ENCODE measurements at regions not wholly inside any gene's neighbourhood (a gene's known extent, or its start where the extent isn't known, plus 50 kb on each side); places are given as distances from the start of the nearest gene placed in this dataset.

DNA sequence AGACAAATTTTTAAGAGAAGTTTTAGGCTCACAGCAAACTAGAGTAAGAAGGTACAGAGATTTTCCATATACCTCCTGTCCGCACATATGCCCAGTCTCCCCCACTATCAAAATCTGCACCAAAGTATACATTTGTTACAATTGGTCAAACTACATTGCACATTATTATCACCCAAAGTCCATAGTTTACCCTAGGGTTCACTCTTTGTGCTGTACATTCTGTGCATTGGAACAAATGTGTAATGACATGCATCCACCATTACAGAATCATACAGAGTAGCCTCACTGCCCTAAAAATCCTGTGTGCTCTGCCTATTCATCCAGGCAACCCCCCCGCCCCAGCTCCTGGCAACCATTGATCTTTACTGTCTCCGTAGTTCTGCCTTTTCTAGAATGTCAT, 61.7 kb upstream of the SPRED2 start:
- Mint-ChIP-seq H3K27me3 (peaks cover 14% of the 10 kb centered on the region), H3K36me3 (ENCODE audit: low read depth) (no peaks in the 10 kb centered on the region), H3K4me3 (no peak overlapping the region), H3K9me3 (no peaks in the 10 kb centered on the region), H3K4me1 (no peaks in the 10 kb centered on the region), H3K27ac (no peak overlapping the region)
- no peak for DNase-seq
- intact Hi-C loops (cut with micrococcal nuclease), result no loop called here

GRCh38 chr2:65491381-65491905, 59.0 kb upstream of the SPRED2 start:
- intact Hi-C loops (cut with micrococcal nuclease), result no loop called here
- Mint-ChIP-seq H3K27ac (no peak overlapping the region), H3K4me3 (no peak overlapping the region), H3K9me3 (peaks cover 11% of the 10 kb centered on the region), H3K4me1 (no peaks in the 10 kb centered on the region), H3K36me3 (ENCODE audit: low read depth) (no peaks in the 10 kb centered on the region), H3K27me3 (peaks cover 7% of the 10 kb centered on the region)
- DNase-seq, result no peak

- peaks cover 7% of the 10 kb centered on the region for H3K27me3 Mint-ChIP-seq
Observed at GRCh38 chr2:65490222-65490621, 57.8 kb upstream of the SPRED2 start.

GRCh38 chr2:65489269-65489668, 56.9 kb upstream of the SPRED2 start:
- H3K36me3 Mint-ChIP-seq (ENCODE audit: low read depth), result no peaks in the 10 kb centered on the region
- no peak overlapping the region for H3K27ac Mint-ChIP-seq
- no peak overlapping the region for H3K4me3 Mint-ChIP-seq
- intact Hi-C loops (cut with micrococcal nuclease), result no loop called here
- H3K4me1 Mint-ChIP-seq, result no peaks in the 10 kb centered on the region
- no peak for DNase-seq
- H3K9me3 Mint-ChIP-seq, result peaks cover 11% of the 10 kb centered on the region
- H3K27me3 Mint-ChIP-seq, result peaks cover 2% of the 10 kb centered on the region

More at GRCh38 chr2:65490222-65490621, 57.8 kb upstream of the SPRED2 start:
- peaks cover 11% of the 10 kb centered on the region for H3K9me3 Mint-ChIP-seq
- H3K4me3 Mint-ChIP-seq, result no peak overlapping the region
- H3K27ac Mint-ChIP-seq, result no peak overlapping the region
- no peaks in the 10 kb centered on the region for H3K36me3 Mint-ChIP-seq (ENCODE audit: low read depth)
- intact Hi-C loops (cut with micrococcal nuclease), result no loop called here
- DNase-seq, result no peak
- H3K4me1 Mint-ChIP-seq, result no peaks in the 10 kb centered on the region

DNA sequence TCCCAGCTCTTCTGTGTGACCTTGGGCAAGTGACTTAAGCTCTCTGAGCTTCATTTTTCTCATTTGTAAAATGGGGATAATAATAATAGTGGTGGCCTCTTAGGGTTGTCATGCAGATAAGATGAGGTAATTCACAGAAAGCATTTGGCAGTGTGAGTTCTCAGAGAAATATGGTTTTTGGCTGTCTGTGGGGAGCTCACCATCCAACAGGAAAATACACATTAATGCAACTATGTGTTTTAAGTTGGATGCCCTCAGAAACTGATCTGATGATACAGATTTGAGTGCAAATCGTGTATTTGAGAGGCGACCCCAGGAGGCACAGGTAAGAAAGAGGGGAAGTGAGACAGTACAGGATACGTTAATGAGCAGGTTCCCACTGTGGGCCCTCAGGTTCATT, 56.1 kb upstream of the SPRED2 start:
- intact Hi-C loops (cut with micrococcal nuclease), result no loop called here
- Mint-ChIP-seq H3K9me3 (peaks cover 11% of the 10 kb centered on the region), H3K4me1 (no peaks in the 10 kb centered on the region), H3K27ac (no peak overlapping the region), H3K36me3 (ENCODE audit: low read depth) (no peaks in the 10 kb centered on the region), H3K4me3 (no peak overlapping the region), H3K27me3 (peaks cover 2% of the 10 kb centered on the region)
- no peak for DNase-seq

DNA sequence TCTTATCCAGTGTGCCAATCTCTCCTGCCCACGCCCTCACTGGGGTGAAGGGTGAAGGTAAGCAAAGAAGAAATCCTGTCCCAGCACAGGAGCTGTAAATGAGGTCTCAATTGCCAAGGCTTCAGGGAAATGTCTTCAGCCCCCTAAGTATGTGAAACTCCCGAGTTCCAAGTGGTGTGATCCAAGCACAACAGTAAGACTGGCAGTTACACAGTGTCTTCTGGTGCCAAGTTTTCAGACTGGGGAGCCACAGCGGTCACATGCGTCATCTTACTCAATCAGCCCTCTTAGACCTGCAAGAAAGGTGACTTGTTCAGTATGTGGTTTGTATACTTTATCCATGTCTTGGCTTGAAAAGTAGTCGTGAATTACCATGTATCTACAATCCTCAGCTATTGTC, 55.0 kb upstream of the SPRED2 start:
- intact Hi-C loops (cut with micrococcal nuclease), result no loop called here
- Mint-ChIP-seq H3K27ac (no peak overlapping the region), H3K36me3 (ENCODE audit: low read depth) (no peaks in the 10 kb centered on the region), H3K9me3 (peaks cover 11% of the 10 kb centered on the region), H3K4me3 (no peak overlapping the region), H3K27me3 (peaks cover 2% of the 10 kb centered on the region), H3K4me1 (no peaks in the 10 kb centered on the region)
- DNase-seq, result no peak

GRCh38 chr2:65486802-65487201, 54.4 kb upstream of the SPRED2 start:
- intact Hi-C loops (cut with micrococcal nuclease), result no loop called here
- Mint-ChIP-seq H3K27me3 (peaks cover 2% of the 10 kb centered on the region), H3K9me3 (peaks cover 11% of the 10 kb centered on the region), H3K36me3 (ENCODE audit: low read depth) (no peaks in the 10 kb centered on the region), H3K4me1 (no peaks in the 10 kb centered on the region), H3K27ac (no peak overlapping the region), H3K4me3 (no peak overlapping the region)
- DNase-seq, result no peak

DNA sequence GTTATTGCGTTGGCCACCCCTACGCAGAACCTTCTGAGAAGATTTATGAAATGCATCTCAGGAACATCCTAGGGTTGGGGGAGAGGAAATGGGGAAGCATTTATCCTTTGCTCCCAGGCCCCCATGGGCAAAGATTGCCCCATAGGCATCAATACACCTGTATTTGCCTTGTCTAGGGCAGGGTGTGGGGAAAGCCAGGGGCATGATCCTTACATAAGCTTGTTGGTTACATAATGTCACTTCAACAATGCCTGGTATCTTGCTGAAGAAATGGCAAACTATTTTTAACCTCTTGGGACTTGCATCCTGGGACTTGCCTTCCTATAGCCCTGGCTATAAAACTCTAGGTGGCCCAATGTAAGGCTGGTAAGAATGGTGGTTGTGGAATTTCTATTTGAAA, 53.9 kb upstream of the SPRED2 start:
- no peak overlapping the region for H3K4me3 Mint-ChIP-seq
- intact Hi-C loops (cut with micrococcal nuclease), result no loop called here
- peaks cover 11% of the 10 kb centered on the region for H3K9me3 Mint-ChIP-seq
- peaks cover 2% of the 10 kb centered on the region for H3K27me3 Mint-ChIP-seq
- no peaks in the 10 kb centered on the region for H3K36me3 Mint-ChIP-seq (ENCODE audit: low read depth)
- H3K4me1 Mint-ChIP-seq, result no peaks in the 10 kb centered on the region
- no peak overlapping the region for H3K27ac Mint-ChIP-seq
- no peak for DNase-seq

DNA sequence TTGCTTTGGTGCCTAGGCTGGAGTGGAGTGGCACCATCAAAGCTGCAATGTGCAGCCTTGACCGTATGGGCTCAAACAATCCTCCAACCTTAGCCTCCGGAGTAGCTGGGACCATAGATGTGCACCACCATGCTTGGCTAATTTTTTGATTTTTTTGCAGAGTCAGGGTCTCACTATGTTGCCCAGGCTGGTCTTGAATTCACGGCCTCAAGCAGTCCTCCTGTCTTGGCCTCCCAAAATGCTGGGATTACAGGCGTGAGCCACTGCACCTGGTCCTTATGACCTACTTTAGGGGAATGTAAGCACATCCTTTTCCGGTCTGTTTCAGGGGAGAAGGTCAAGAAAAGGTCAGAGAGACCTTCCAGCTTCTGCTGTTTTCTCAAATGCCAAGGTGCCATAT, 53.4 kb upstream of the SPRED2 start:
- Mint-ChIP-seq H3K4me3 (no peak overlapping the region), H3K36me3 (ENCODE audit: low read depth) (no peaks in the 10 kb centered on the region), H3K9me3 (peaks cover 11% of the 10 kb centered on the region), H3K27me3 (peaks cover 2% of the 10 kb centered on the region), H3K27ac (no peak overlapping the region), H3K4me1 (no peaks in the 10 kb centered on the region)
- intact Hi-C loops (cut with micrococcal nuclease), result no loop called here
- no peak for DNase-seq

DNA sequence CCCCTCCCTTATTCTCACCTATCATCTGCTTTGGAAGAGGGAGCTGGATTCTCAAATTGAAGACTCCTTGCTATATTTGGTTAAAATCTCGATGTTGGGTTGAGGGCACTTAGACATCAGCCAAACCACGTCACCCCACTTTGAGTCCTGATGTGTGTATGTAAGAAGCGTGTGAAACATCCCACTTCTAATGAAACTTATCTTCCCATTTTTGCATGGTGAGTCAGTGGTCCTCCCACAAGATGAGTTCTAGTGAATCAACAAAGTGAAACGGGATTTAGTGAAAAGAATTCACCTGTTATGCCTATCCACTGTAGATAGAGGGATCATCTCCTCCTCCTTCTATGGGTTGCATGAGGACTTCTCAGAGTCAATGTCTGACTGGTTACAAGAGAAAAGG, 51.4 kb upstream of the SPRED2 start:
- Mint-ChIP-seq H3K27me3 (peaks cover 6% of the 10 kb centered on the region), H3K9me3 (peaks cover 11% of the 10 kb centered on the region), H3K4me3 (no peak overlapping the region), H3K36me3 (ENCODE audit: low read depth) (no peaks in the 10 kb centered on the region), H3K27ac (no peak overlapping the region), H3K4me1 (no peaks in the 10 kb centered on the region)
- intact Hi-C loops (cut with micrococcal nuclease), result no loop called here
- DNase-seq, result no peak

DNA sequence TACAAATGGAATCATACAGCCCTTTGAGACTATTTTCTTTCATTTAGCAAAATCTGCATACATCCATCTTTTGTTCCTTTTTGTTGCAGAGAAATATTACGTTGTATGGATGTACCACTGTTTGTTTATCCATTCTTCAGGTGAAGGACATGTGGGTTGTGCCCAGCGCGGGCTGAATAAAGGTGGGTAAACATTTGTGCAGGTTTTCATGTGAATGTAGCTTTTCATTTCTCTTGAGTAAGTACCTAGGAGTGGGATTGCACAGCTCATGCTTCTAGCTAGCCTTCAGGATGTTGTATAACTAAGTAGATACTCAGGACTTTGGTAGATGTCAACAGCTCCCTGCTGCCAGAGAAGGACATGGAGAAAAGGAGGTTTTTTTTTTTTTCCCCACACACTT, 50.6 kb upstream of the SPRED2 start:
- H3K27me3 Mint-ChIP-seq, result peaks cover 6% of the 10 kb centered on the region
- H3K27ac Mint-ChIP-seq, result no peak overlapping the region
- H3K4me1 Mint-ChIP-seq, result no peaks in the 10 kb centered on the region
- peaks cover 4% of the 10 kb centered on the region for H3K9me3 Mint-ChIP-seq
- H3K4me3 Mint-ChIP-seq, result no peak overlapping the region
- H3K36me3 Mint-ChIP-seq (ENCODE audit: low read depth), result no peaks in the 10 kb centered on the region
- intact Hi-C loops (cut with micrococcal nuclease), result no loop called here
- DNase-seq, result no peak

All from activated CD4-positive, alpha-beta T cell treated with anti-CD3 and anti-CD28 coated beads, Interleukin-2, amount 10 ng/mL, durations not matched to agents 24 days and 14 days (primary cell).